Gastroesophageal sphincter (tissue), 3 donors: ENCODE measurements at regions not wholly inside any gene's neighbourhood (a gene's known extent, or its start where the extent isn't known, plus 50 kb on each side); places are given as distances from the start of the nearest gene placed in this dataset.

Experiments
- EP300 ChIP-seq: sonication (generic); formaldehyde crosslinking; IDR thresholded peaks from one replicate; pipeline ENCODE4 v1.6.1; 2017; ENCODE audit warnings: antibody characterized with exemption, mild to moderate bottlenecking
- POLR2AphosphoS5 ChIP-seq: sonication (generic); formaldehyde crosslinking; IDR thresholded peaks from one replicate; pipeline ENCODE4 v1.6.1; 2017; ENCODE audit warnings: antibody characterized with exemption
- TF ChIP-seq, protein P1 (sequence below), 4 experiments: fragments of 200-600 bp in 2 of 4; fragments of 450-650 bp in 2 of 4; sonication (generic) in 1 of 4; IDR thresholded peaks; one replicate each; pipeline ENCODE4 v1.5.1; 2017 to 2019; ENCODE audit warnings: antibody characterized with exemption in 4 of 4, mild to moderate bottlenecking in 2 of 4, moderate library complexity in 2 of 4

DNA sequence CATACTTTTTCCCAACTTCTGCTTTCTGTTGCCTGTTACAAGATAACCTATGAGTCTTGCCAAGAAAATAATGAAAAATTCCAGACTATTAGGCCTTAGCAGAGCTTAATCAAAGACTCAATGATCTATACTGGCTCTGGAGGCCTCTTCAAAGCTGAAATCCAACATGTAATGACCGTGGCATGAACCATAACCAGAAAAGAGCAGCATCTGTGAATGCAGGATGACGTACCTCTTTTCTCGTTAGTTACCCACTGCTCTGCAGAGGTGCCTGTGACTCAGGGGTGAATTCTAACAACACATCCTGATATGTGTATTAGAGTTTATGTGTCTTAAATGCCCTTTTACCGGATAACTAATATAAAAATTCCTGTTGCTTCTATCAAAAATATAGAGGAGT lies 645.4 kb downstream of the PRELID2 start:
- TF ChIP-seq, protein P1, sequence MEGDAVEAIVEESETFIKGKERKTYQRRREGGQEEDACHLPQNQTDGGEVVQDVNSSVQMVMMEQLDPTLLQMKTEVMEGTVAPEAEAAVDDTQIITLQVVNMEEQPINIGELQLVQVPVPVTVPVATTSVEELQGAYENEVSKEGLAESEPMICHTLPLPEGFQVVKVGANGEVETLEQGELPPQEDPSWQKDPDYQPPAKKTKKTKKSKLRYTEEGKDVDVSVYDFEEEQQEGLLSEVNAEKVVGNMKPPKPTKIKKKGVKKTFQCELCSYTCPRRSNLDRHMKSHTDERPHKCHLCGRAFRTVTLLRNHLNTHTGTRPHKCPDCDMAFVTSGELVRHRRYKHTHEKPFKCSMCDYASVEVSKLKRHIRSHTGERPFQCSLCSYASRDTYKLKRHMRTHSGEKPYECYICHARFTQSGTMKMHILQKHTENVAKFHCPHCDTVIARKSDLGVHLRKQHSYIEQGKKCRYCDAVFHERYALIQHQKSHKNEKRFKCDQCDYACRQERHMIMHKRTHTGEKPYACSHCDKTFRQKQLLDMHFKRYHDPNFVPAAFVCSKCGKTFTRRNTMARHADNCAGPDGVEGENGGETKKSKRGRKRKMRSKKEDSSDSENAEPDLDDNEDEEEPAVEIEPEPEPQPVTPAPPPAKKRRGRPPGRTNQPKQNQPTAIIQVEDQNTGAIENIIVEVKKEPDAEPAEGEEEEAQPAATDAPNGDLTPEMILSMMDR (IDR thresholded peaks at IDR 0.05) = no peak
- TF ChIP-seq EP300 (no peak), POLR2AphosphoS5 (no peak)
